Keratinocyte (primary cell): ENCODE measurements at regions not wholly inside any gene's neighbourhood (a gene's known extent, or its start where the extent isn't known, plus 50 kb on each side); places are given as distances from the start of the nearest gene placed in this dataset.

Experiments
- DNase-seq: peaks from one replicate; pipeline ENCODE4 v3.0.0-alpha.2; 2011; ENCODE audit warnings: low read depth, missing footprints, low spot score
- FAIRE-seq: peaks from 2 replicates; lab custom pipeline; 2011; peaks lifted over from hg19 to GRCh38; lab: Jason Lieb, UNC
- H2AFZ ChIP-seq: 2 replicates; pipeline ENCODE4 v1.6.0; 2012; ENCODE audit warnings: low read length, control low read depth, inconsistent platforms; ENCODE audit not compliant: control insufficient read depth
- H3K27ac ChIP-seq: 2 replicates; pipeline ENCODE4 v1.5.1; 2011; ENCODE audit warnings: low read length; ENCODE audit not compliant: control insufficient read depth, insufficient read depth
- H3K27me3 ChIP-seq: 3 replicates; pipeline ENCODE4 v1.6.0; 2011; ENCODE audit warnings: low read length; ENCODE audit not compliant: control insufficient read depth, insufficient read depth; ENCODE audit errors: extremely low read depth
- H3K36me3 ChIP-seq, 2 experiments: 2 replicates in 1 of 2; 3 replicates in 1 of 2; pipeline ENCODE4 v1.5.1; 2011; ENCODE audit warnings: low read length in 2 of 2, mild to moderate bottlenecking in 1 of 2; ENCODE audit not compliant: control insufficient read depth in 2 of 2, insufficient read depth in 2 of 2; ENCODE audit errors: extremely low read depth in 1 of 2
- H3K4me1 ChIP-seq: 3 replicates; pipeline ENCODE4 v1.5.1; 2011; ENCODE audit warnings: low read length; ENCODE audit not compliant: control insufficient read depth, insufficient read depth; ENCODE audit errors: extremely low read depth
- H3K4me2 ChIP-seq: 3 replicates; pipeline ENCODE4 v1.6.0; 2011; ENCODE audit warnings: low read depth, low read length; ENCODE audit not compliant: control insufficient read depth, insufficient read depth; ENCODE audit errors: extremely low read depth
- H3K4me3 ChIP-seq, 3 experiments: fragments of 200-600 bp in 1 of 3; sonication (generic) in 1 of 3; 2 replicates in 2 of 3; 3 replicates in 1 of 3; pipeline ENCODE4 v1.5.1; 2011 to 2016; ENCODE audit warnings: low read length in 3 of 3, mild to moderate bottlenecking in 3 of 3, control low read depth in 2 of 3, inconsistent platforms in 1 of 3, low read depth in 1 of 3, mixed read lengths in 1 of 3, mixed run types in 1 of 3, moderate library complexity in 1 of 3; ENCODE audit not compliant: control insufficient read depth in 2 of 3, insufficient read depth in 2 of 3; ENCODE audit errors: extremely low read depth in 1 of 3
- H3K79me2 ChIP-seq: 2 replicates; pipeline ENCODE4 v1.6.0; 2012; ENCODE audit warnings: low read length; ENCODE audit not compliant: control insufficient read depth, insufficient read depth
- H3K9ac ChIP-seq: 3 replicates; pipeline ENCODE4 v1.6.0; 2011; ENCODE audit warnings: low read length; ENCODE audit not compliant: control insufficient read depth, insufficient read depth; ENCODE audit errors: extremely low read depth
- H3K9me1 ChIP-seq: 3 replicates; pipeline ENCODE4 v1.6.0; 2011; ENCODE audit warnings: low read length; ENCODE audit not compliant: control insufficient read depth, insufficient read depth; ENCODE audit errors: extremely low read depth
- H3K9me3 ChIP-seq: 2 replicates; pipeline ENCODE4 v1.5.1; 2012; ENCODE audit warnings: low read depth, low read length; ENCODE audit not compliant: control insufficient read depth
- H4K20me1 ChIP-seq: 3 replicates; pipeline ENCODE4 v1.6.0; 2011; ENCODE audit warnings: low read length; ENCODE audit not compliant: control insufficient read depth, insufficient read depth; ENCODE audit errors: extremely low read depth
- CTCF ChIP-seq, 3 experiments: IDR thresholded peaks in 1 of 3; conservative IDR thresholded peaks in 1 of 3; optimal IDR thresholded peaks in 1 of 3; 2 replicates in 2 of 3; 3 replicates in 1 of 3; pipeline versions ENCODE3 to v1.5.1; 2011; ENCODE audit warnings: low read length in 3 of 3, mild to moderate bottlenecking in 3 of 3, moderate library complexity in 2 of 3, control low read depth in 1 of 3, inconsistent platforms in 1 of 3; ENCODE audit not compliant: insufficient read depth in 2 of 3; ENCODE audit errors: extremely low read depth in 1 of 3
- EZH2 ChIP-seq: IDR thresholded peaks from one replicate; pipeline ENCODE4 v1.6.1; 2012; ENCODE audit warnings: inconsistent platforms, mild to moderate bottlenecking, low read length, moderate library complexity
- dilution Hi-C: fragments of 300-500 bp; cut with MboI; formaldehyde crosslinking; loops from one replicate; pipeline ENCODE4 v1.7.0; 2020; ENCODE audit warnings: low sequenced_read_pairs; ENCODE audit not compliant: extremely low pct_ligation_motif_present

- Histone ChIP-seq H3K4me2 (no peak overlapping the region), H3K27ac (no peak overlapping the region), H3K36me3 (no peaks in the 10 kb centered on the region), H3K9me1 (no peaks in the 10 kb centered on the region), H3K27me3 (no peaks in the 10 kb centered on the region), H4K20me1 (no peaks in the 10 kb centered on the region), H3K4me1 (no peaks in the 10 kb centered on the region), H3K79me2 (no peaks in the 10 kb centered on the region), H3K4me3 (no peak overlapping the region), H2AFZ (no peak overlapping the region), H3K9me3 (no peaks in the 10 kb centered on the region), H3K9ac (no peak overlapping the region)
- FAIRE-seq (no peak), DNase-seq (no peak)
- dilution Hi-C loops, result no loop called here
- TF ChIP-seq CTCF (optimal IDR thresholded peaks at IDR 0.05 in 1 of 3, IDR thresholded peaks at IDR 0.05 in 1 of 3, conservative IDR thresholded peaks at IDR 0.05 in 1 of 3; ENCODE audit: extremely low read depth in 1 of 3, insufficient read depth in 2 of 3, low read length in 3 of 3) (no peak), EZH2 (no peak)
These were observed 134.3 kb downstream of the TDRD15 start for GRCh38 chr2:21258082-21258481.

GRCh38 chr2:21260311-21260710 lies 136.5 kb downstream of the TDRD15 start:
- no peaks in the 10 kb centered on the region for H3K79me2 ChIP-seq
- H4K20me1 ChIP-seq, result no peaks in the 10 kb centered on the region
- no peak overlapping the region for H3K4me3 ChIP-seq
- FAIRE-seq, result no peak
- no peak for TF ChIP-seq CTCF (optimal IDR thresholded peaks at IDR 0.05 in 1 of 3, IDR thresholded peaks at IDR 0.05 in 1 of 3, conservative IDR thresholded peaks at IDR 0.05 in 1 of 3; ENCODE audit: extremely low read depth in 1 of 3, insufficient read depth in 2 of 3, low read length in 3 of 3)
- TF ChIP-seq EZH2, result no peak
- H3K9me1 ChIP-seq, result no peaks in the 10 kb centered on the region
- H3K36me3 ChIP-seq, result no peaks in the 10 kb centered on the region
- H3K4me1 ChIP-seq, result no peaks in the 10 kb centered on the region
- dilution Hi-C loops, result no loop called here
- H2AFZ ChIP-seq, result no peak overlapping the region
- H3K9me3 ChIP-seq, result no peaks in the 10 kb centered on the region
- no peak overlapping the region for H3K27ac ChIP-seq
- no peak overlapping the region for H3K4me2 ChIP-seq
- DNase-seq, result no peak
- H3K9ac ChIP-seq, result no peak overlapping the region
- no peaks in the 10 kb centered on the region for H3K27me3 ChIP-seq
